NCI-H524 (cell line): ENCODE measurements at regions not wholly inside any gene's neighbourhood (a gene's known extent, or its start where the extent isn't known, plus 50 kb on each side); places are given as distances from the start of the nearest gene placed in this dataset.
A peak's percentile ranks its signal among the peaks of the same experiment; 100 is the strongest.

ENCODE experiments used
- DNase-seq, 2 experiments: peaks; one replicate each; lab custom pipeline; 2025; lab: John Stamatoyannopoulos, UW

GRCh38 chr5:31048282-31049270 lies 144.9 kb upstream of the CDH6 start:
- DNase-seq, result no peak

DNA sequence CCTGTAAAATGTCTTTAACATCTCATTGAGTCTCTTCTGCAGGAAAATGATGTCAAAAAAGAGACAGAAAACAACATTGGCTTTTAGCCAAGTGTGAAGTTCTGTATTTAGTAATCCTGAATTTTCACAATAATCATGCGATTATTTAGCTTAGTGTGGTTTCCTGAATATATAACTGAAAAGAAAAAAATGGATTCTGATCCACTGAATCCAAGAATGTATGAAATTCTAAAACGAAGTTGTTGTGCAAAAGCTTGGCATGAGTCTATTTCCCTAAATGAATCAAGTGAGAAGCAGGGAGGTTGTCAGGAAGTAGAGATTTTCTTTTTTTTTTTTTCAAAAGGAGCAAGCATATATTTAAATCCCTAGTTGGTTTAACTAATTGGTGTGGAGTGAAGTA lies 145.9 kb upstream of the CDH6 start:
- no peak for DNase-seq

- DNase-seq, result no peak
These were observed 146.5 kb upstream of the CDH6 start for GRCh38 chr5:31047007-31047406.

DNA sequence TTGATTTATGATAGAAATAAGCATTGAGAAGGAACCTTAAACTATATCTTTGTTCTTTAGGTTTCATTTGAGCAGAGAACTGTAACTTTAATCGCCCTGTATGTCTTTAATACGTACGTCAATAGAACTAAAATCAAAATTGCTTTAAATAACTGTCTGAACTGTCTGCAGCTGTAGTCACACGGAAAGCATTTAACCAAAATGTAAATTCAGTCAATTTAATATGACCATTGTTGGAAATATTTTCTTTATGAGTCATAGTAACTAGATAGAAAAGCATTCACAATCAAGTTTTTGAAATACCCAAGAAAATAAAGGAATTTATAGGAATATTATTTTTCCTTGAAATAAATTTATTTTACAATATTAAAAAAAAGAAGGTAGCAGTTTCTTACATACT lies 157.1 kb upstream of the CDH6 start:
- DNase-seq, result no peak

GRCh38 chr5:31033295-31033694 lies 160.2 kb upstream of the CDH6 start:
- DNase-seq, result no peak

- DNase-seq, result peak in 1 of 2 experiments; percentile 26
These were observed 163.6 kb upstream of the CDH6 start for GRCh38 chr5:31029925-31030324.

DNA sequence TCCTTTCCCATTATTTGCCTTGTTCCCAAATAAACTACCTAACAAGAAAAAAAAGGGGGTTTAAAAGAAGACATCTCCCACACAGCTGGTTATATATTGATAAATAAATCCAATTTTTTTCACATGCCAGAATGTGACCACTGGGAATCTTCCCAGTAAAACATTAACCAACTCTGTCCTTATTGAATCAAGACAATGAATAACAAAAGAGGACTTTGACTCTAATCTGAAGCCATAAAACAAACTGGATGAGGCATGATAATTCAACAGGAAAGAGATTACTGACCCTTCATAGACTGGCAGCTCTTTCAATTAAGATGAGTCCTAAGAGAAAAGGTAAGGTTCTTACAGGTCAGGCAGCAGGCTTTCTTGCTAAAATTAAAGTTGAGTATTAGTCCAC lies 165.8 kb upstream of the CDH6 start:
- no peak for DNase-seq

DNA sequence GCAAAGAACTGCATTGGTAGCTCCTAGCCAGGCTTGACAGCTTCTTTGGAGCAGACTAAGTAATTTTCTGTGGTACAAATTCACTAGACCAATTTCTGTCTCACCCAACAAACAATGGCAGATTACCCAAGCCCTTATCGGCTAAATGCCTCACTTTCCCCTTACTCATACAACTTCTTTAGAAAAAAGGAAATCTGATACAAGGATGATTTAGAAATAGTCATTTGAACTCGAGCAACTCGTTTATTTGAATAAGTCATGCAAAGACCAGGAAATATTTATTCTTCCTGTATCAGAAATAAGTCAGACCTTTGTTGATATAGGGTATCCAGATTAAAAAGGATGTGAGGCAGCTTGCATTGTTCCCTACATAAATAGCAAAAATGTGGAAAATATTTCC lies 170.4 kb upstream of the CDH6 start:
- DNase-seq, result no peak

GRCh38 chr5:31021181-31021624 lies 172.3 kb upstream of the CDH6 start:
- DNase-seq, result no peak

GRCh38 chr5:31008231-31008630 lies 185.3 kb upstream of the CDH6 start:
- no peak for DNase-seq

DNA sequence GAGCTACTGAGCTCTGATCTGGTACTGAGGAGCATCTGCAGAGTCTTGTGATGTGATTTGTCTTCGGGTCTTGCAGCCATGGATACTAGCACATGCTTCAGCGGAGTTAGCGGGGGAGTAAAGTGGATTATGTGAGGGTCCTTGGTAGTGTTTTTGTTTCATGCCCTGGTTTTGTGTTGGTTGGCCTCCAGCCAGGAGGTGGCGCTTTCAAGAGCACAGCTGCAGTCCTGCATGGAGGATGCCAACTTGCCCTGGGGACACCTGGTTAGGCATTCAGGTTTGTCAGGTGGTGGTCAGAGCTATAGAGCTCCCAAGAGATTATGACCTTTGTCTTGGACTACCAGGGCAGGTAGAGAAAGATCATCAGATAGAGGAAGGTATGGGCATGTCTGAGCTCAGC lies 185.8 kb upstream of the CDH6 start:
- DNase-seq, result no peak

DNA sequence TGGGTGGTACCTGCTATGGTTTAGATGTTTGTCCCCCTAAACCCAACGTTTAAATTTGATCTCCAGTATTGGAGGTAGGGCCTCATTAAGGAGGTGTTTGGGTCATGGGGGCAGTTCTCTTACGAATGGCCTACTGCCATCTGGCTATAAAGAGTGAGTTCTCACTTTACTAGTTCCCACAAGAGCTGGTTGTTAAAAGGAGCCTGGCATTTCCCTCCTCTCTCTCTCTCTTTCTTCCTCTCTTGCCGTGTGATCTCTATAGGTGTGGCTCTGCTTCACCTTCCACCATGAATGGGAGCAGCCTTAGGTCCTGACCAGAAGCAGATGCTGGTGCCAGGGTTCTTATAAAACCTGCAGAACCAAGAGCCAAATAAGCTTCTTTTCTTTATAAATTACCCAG lies 193.2 kb upstream of the CDH6 start:
- DNase-seq, result no peak

DNA sequence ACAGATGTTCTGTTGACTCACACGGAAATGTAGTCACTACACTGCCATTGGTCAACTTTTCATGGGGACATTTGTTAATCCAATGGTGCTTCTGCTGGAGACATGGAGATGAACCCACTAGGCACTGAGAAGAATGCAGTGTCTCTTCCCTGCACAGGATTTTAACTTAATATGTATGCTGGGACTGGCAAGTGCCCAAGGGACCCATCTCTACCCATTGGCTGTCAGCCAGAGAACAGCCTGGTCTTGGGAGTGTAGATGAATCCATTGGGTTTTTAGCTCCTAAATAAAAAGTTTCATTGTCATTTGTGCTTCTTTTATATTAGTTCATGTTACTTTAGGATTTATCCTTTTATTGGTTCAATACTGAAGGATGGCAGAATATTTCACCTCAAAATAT lies 195.8 kb upstream of the CDH6 start:
- DNase-seq, result no peak

DNA sequence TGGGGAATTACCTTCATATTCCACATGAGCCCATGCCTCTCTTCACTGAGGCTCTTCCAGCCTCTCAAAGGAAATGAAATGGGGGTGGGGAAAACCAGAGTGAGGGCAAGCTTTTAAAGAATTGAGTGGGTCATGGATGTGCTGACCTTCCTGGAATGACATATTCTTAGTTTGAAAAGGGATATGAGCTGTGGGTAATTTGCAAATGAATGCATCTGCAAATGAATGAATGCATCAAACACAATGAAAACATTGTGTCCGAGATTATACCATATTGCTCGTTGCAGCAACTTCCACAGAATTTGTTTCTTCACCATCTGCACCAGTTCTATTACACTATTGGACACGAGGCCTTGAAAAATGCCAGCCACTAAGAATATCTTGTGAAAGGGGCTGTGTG lies 198.6 kb upstream of the CDH6 start:
- no peak for DNase-seq

GRCh38 chr5:30994176-30994575 lies 199.3 kb upstream of the CDH6 start:
- no peak for DNase-seq

GRCh38 chr5:30991462-30991861 lies 202.0 kb upstream of the CDH6 start:
- no peak for DNase-seq

- DNase-seq, result no peak
These were observed 211.9 kb upstream of the CDH6 start for GRCh38 chr5:30981576-30981975.

DNA sequence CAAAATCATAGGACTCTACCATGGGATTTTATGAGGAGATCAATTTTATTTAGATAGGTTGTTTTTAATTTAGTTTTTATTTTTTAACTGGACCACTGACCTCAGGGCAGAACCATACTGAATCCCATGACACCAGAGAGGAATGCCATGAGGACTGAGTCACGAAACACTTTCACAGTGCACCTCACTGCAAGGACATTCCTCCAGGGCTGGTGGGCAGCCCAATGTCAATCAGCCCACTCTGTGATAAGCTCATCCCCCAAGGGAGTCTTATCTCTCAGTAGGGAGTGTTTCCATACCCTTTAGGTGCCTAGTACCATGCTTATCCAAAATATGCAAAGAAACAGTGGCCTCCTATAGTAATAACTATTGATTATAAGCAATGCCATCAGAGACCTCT lies 224.5 kb upstream of the CDH6 start:
- DNase-seq, result no peak

GRCh38 chr5:30960036-30960435 lies 233.4 kb upstream of the CDH6 start:
- DNase-seq, result no peak

DNA sequence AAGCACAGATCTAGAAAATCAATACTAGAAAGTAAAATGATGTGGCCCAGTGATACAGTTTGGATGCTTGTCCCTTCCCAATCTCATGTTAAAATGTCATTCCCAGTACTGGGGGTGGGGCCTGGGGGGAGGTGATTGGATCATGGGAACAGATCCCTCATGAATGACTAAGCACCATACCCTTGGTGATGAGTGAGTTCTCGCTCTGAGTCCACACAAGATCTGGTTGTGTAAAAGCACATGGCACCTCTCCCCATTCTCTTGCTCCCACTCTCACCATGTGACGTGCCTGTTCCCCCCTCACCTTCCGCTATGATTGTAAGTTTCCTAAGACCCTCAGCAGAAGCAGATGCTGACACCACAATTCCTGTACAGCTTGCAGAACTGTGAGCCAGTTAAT lies 234.2 kb upstream of the CDH6 start:
- no peak for DNase-seq

- no peak for DNase-seq
These were observed 235.9 kb upstream of the CDH6 start for GRCh38 chr5:30957591-30957990.

DNA sequence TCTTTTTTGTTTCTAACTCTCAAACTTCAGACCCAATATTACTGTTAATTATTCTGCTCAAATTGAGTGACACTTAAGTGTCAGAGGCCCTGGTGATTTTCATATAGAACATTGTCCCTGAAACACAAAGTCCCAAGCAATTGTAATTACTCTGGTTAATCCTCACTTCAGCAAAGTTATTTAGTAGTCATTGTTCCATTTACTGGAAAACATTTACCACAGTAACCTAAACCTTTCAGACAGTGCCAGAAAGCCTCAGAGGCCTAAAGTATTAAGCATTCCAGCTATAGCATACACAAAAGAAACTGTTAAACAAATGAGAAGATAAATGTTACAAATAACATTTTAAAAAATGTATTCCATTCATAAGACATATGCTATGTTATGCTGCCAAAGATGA lies 237.2 kb upstream of the CDH6 start:
- DNase-seq, result no peak

DNA sequence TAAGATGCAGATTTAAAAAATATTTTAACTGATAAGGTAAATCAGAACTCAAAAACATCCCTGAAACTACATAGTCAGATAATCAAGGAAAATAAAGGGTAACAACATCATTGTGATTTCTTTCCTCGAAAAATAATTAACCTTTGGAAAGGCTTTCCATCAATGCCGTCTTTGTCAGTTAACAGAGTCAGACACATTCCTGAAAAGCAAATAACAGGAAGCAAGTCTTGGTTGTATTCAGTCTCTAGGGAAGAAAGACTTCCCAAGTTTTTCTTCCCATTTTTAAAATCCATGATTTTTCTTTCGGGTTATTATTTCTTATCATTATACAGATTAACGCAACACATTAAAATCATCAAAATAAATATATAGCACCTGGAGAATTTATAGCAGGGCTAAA lies 256.4 kb upstream of the CDH6 start:
- DNase-seq, result no peak

- no peak for DNase-seq
These were observed 259.9 kb upstream of the CDH6 start for GRCh38 chr5:30933599-30933998.
